ENCODE measurements at regions not wholly inside any gene's neighbourhood (a gene's known extent, or its start where the extent isn't known, plus 50 kb on each side); places are given as distances from the start of the nearest gene placed in this dataset.

DNA sequence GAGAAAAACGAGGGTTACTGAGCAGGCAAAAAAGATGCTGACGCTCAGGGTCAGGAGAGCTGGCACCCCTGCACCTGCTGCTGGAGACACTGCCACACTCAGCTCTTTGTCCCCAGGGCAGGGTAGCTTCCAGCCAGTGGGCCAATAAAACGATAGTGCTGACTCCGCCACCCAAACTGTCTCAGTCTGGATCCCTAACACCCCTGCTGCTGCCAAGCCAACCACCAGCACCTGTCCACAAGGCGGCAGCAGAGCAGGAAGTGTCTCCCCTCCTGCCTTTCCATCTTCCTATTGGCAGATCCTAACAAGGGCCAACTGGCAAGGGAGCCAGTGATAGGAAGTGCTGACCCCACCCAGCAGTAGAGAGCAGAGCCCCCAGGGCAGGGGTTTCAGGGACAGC, 531.5 kb upstream of the SALL3 start:
- TF ChIP-seq, protein P1, sequence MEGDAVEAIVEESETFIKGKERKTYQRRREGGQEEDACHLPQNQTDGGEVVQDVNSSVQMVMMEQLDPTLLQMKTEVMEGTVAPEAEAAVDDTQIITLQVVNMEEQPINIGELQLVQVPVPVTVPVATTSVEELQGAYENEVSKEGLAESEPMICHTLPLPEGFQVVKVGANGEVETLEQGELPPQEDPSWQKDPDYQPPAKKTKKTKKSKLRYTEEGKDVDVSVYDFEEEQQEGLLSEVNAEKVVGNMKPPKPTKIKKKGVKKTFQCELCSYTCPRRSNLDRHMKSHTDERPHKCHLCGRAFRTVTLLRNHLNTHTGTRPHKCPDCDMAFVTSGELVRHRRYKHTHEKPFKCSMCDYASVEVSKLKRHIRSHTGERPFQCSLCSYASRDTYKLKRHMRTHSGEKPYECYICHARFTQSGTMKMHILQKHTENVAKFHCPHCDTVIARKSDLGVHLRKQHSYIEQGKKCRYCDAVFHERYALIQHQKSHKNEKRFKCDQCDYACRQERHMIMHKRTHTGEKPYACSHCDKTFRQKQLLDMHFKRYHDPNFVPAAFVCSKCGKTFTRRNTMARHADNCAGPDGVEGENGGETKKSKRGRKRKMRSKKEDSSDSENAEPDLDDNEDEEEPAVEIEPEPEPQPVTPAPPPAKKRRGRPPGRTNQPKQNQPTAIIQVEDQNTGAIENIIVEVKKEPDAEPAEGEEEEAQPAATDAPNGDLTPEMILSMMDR (IDR thresholded peaks at IDR 0.05): no peak
- no peak for TF ChIP-seq POLR2A (IDR thresholded peaks at IDR 0.05)
- TF ChIP-seq POLR2AphosphoS5 (IDR thresholded peaks at IDR 0.05): no peak
